ENCODE measurements at regions not wholly inside any gene's neighbourhood (a gene's known extent, or its start where the extent isn't known, plus 50 kb on each side); places are given as distances from the start of the nearest gene placed in this dataset.
A peak's percentile ranks its signal among the peaks of the same experiment; 100 is the strongest.
"Not testable (repeated sequence)": the region's sequence is repeated elsewhere in the genome, so short reads cannot be mapped to it uniquely, and the experiment has no call there.

- DNase-seq (ENCODE audit: low spot score), result no peak
These were observed 322.4 kb downstream of the TMEM167A start for GRCh38 chr5:82754759-82755158.

DNA sequence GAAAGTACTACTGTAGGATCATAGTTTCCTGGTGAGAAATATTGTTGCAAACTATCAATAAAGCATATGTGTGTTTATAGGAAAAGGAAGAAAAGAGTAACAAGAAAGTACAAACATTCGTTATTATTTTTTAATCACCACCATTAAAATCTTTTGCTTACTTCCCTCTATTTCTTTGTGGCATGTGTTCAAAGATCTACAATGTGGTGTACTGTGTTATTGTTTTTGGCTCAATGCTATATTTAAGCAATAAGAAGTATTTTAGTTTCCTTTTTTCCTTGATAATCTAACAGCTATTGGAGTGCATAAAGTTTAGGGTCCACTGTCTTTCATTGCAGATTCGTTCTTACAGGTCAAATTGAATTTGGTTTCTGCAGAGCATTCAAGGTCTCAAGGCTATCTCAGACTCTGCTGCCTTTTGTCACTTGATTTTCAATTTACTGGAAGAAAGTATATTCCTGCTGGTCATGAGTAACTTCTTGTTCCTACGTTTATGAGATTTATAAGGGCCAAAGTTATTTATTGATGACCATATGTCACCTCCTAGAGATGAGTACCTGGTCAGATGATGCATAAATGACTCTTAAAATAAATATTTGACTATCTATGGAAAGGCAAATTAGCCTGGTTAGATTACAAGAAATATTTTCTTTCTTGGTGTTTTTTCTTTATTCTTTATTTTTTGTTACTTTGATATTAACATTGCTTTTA lies 323.0 kb downstream of the TMEM167A start:
- no peak for DNase-seq (ENCODE audit: low spot score)

DNA sequence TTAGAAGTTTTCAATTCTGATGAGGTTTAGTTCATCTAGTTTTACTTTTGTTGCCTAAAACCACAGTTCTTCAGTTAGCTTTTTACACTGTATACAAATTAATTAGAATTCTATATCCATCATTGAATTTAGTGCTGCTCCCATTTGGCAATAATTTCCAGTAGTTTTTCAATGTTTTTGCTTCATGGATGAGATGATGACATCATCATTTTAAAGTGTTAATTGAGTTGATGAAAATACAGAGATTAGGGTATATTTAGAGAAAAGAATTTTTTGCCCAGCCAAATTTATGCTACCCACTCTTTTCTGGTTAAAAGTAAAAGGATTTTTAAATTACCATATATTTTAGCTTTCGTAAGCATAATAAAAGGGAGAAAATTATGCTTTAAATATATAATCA lies 323.8 kb downstream of the TMEM167A start:
- DNase-seq (ENCODE audit: low spot score), result no peak

DNA sequence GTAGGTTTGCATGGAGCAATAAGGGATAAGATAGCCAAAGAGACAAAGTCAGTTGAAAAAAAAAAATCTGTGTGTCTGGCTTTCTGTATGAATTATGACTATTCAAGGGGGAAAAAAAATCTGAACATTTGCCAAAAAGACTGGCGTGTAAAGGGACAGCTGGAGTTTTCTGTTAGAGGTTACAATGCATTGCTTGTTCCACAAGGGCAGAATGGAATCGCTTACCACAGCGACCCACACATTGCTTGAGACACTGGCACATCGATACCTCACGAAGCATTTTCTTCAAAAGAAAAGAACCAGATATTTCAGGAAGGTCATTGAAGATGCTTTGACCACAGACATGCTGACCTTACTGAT lies 327.8 kb downstream of the TMEM167A start:
- peak; percentile 82 for DNase-seq (ENCODE audit: low spot score)

DNA sequence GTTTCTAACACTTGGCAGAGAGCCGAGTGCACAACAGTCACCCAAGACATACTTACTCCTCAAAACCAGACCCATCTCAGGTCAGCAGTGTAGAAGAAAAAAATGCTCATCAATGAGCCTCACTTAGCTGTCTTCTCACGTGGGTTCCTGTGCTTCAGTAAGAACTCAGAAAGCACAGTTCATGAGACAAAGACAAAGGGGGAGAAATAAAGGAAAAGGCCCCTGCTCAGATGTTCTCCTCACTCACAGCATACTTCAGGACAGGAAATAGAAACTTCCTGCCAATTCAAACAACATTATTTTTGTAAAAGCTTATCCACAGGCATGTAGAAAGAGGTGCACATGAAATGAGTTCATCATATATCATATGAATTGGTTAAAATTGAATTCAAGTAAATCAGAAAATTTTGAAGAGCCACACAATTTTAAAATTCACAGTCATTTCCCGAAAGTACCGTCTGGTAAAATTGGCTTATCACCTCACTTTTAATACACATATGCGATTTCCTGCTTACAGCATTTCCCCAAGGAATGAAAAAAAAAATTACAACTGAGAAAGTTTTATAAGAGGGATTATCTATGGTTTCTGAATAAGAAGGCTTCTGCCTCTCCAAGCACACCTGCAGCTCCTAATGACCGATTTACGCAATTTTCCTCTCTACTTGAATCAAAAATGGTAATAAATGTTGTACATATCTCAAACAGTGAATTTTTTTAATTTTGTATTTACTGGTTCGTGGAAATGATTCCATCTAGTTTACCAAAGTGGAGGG lies 328.3 kb downstream of the TMEM167A start:
- DNase-seq (ENCODE audit: low spot score), result peak; percentile 5

GRCh38 chr5:82747986-82748385 lies 329.2 kb downstream of the TMEM167A start:
- DNase-seq (ENCODE audit: low spot score), result no peak

GRCh38 chr5:82745016-82745415 lies 332.2 kb downstream of the TMEM167A start:
- DNase-seq (ENCODE audit: low spot score), result no peak

DNA sequence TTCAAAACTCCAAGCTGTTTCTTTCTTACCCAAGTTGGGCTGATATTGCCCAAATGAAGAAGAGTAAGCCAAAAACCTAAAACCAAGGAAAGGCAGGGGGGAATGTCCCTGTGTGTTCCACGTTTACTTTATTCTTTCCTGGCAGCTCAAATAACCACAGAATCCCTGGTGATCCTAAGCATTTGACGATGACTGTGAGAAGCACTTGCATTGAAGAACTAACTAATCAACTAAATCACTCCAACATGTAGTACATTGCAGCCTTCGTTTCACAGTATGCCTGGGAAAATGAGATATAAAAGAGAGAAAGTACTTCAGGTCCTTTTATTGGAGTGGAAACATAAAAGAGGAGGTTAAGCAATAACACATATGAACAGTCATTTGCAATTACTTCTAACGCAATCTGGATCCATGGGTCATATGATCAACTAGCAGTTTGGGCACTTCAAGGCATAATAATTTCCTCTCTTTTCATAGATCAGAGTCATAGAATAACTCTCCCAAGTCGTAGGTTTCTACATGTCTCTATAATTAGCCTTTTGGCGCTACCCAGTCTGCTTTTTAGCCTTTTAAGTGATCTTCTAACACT lies 338.4 kb downstream of the TMEM167A start:
- DNase-seq (ENCODE audit: low spot score), result no peak

- no peak for DNase-seq (ENCODE audit: low spot score)
These were observed 341.9 kb downstream of the TMEM167A start for GRCh38 chr5:82735160-82735789.

DNA sequence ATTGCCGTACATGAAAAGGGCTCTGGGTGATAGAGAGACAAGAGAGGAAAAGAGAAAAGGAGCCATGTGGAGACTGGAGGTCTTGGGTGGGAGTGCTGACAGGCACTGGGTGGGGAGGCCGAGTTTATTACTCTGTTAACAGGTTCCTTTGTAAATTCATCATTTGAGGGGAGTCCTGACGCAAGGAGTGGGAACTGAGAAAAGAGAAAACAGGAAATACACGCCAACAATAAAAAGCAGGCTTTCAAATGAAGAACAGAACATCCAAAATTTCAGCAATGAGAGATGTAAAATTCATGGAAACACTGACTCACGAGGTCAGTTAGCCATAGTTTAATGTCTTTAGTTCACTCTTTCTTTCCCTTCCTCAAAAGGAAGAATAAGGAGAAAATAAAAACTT lies 342.8 kb downstream of the TMEM167A start:
- DNase-seq (ENCODE audit: low spot score), result no peak

DNA sequence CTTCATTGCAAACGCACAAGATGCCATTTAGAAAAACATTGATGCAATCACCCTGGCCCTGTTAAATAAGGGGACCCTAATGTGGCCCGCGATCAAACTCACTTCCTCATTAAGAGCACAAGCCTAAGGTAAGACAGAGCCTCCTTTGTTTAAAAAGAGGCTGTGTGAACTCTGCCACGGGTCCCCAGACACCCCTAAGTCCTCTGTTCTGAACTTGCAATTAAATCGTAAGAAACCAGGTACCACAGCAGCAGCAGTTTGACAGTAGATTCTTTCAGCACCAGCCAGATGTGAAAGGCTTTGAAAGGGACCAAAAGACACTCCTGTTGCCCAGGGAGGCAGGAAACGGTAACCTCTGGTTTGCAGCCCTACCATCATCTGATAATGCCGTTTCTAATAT lies 346.3 kb downstream of the TMEM167A start:
- no peak for DNase-seq (ENCODE audit: low spot score)

DNA sequence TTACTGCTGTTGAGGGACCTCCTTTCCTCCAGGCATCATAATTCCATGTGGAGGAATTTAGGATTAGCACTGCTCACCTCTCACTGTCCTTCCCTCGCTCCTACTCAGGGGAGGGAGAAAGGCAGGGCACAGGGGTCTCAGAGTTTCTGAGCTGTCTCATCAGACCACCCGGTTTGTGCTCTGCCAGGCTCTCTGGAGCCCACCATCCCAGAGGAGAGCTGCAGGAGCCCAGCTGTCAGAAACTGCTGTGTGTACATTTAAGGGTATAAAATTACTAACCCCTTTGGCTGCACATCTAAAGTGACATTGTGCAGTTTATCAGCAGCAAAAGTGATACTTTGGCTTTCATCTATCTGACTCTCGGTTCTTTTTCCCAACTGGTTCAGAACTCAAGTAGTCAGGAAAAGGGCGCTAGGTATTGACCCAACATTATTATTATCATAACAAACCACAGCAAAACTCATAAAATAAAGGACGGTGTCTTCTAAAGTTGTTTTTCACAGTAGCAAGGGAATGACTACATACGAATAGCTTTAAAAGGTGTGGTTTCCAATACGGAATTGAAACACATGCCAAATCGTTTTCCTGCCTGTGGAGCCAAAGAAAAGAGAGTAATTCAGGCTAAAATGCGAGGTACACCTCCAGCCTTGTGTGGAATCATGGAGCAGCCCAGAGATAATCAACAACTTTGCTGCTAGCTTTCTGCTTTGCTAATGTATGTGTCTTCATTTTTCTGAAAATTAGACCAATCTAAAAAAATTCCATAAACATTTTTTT lies 348.1 kb downstream of the TMEM167A start:
- no peak for DNase-seq (ENCODE audit: low spot score)

DNA sequence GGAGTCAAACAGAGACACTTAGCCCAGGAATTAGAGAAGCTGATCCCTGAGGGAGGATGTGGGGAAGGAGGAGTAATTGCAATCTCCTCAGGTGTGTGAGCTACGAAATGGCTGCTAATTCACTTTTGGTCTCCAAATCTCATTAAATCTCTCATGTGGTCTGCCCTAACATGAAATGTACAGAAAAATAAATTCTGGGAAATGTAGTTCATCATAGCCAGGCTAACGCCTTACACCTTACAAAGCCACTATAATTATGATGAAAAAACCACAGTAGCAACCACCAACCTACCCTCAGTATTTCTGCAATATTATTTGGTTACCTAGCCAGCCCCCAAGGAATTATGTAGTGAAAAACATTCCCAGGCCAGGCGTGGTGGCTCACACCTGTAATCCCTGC lies 354.0 kb downstream of the TMEM167A start:
- DNase-seq (ENCODE audit: low spot score), result no peak

DNA sequence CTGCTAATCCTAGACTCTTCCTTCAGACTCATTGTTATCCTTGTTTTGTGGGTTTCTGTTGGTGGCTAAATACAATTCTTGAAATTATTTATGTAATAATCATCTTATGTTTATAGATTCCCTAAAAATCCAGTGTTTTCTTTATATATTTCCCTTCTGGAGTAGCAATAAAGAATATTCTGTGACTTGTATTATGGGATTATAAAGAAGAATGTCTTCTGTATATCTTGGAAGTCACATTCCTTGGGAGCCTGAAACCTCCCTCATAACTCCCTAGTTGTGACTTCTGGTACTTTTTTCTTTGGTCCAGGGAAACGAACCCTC lies 356.1 kb downstream of the TMEM167A start:
- no peak for DNase-seq (ENCODE audit: low spot score)

DNA sequence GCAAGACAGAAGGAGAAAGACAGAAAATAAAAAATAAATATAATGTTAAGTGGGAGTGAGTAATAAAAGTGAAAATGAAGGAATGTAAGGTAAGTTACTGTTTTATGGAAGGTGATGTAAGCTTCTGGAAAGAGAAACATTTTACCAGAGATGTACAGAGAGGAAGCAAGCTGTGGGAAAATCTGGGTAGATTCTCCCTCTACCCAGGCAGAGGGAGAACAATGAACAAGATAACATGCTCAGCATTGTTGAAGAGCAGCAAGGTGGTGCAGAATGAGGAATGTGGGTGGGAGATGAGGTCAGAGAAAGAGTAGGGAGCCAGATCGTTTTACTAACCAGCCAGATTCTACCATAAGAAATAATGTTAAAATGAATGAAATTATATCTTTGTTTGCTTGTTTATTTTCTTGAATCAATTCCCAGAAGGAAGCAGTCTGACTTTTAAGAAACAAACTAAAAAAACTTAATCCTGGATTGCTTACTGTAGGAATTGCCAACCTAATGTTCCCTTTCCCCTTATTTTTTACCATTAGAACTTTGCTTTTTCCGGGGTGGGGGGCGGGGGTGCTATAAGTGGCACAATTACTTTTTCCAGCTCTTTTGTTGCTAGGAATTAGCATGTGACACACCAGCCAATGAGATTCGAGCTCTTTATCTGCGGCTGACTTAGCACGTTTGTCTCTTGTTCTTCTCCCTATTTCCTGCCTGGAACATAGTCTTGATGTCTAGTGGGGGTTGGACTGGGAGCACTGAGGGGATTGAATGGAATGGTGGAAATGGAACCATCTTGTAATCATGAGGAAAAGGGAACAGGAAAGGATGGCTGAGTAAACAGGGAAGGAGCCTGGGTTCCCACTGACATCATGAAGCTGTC lies 356.7 kb downstream of the TMEM167A start:
- DNase-seq (ENCODE audit: low spot score), result peak; percentile 5

DNA sequence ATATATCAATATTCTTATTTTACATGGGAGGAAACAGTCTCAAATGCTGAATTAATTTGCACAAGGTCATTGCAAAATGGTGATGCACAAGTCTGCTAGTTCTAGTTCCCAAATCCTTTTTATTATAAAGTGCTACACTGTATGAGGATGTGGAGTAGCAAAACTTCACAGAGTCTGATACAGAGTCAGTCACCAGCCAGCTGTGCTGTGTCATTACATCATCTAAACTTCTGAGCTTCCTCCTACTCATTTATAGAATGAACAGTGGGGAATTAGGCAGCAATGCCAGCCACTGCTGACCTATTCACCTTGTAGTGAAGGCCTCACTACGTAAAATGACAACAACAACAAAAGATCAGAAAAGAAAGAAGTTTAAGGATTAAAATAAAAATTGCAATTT lies 357.8 kb downstream of the TMEM167A start:
- DNase-seq (ENCODE audit: low spot score), result no peak

- DNase-seq (ENCODE audit: low spot score), result no peak
These were observed 359.5 kb downstream of the TMEM167A start for GRCh38 chr5:82717738-82718137.

GRCh38 chr5:82714732-82715131 lies 362.5 kb downstream of the TMEM167A start:
- DNase-seq (ENCODE audit: low spot score), result not testable (repeated sequence)

DNA sequence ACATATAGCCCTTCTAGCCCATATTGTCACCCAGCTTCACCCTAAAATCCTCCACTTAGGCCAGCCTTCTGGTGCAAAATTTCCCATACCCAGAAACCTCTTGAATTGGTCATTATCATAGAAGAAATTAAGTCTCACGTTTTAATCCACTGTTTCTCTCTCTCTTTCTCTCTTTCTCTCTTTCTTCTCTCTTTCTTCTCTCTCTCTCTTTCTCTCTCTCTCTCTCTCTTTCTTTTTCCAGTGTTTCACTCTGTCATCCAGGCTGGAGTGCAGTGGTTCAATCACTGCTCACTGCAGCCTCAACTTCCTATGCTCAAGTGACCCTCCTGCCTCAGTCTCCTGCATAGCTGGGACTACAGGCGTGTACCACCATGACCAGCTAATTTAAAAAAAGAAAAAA lies 363.4 kb downstream of the TMEM167A start:
- DNase-seq (ENCODE audit: low spot score), result no peak

- no peak for DNase-seq (ENCODE audit: low spot score)
These were observed 369.5 kb downstream of the TMEM167A start for GRCh38 chr5:82707741-82708140.

DNA sequence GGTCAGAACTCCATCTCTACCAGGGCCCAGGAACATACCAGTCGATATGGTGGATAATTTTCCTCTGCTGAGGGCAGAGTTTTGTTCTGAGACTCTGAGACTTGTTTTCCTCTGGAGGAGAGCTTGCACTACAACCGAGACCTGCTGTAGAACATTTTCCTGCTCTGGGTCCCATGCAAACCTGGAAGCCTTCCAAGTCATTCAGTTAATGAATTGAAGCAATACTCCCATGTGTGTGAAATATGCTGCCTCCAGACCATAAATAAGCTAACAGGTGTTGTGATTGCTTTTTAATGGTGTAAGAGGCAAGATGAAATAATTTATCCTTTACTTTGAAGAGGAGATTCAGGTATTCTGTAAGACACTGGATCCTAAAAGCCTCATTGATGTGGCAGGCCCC lies 372.8 kb downstream of the TMEM167A start:
- no peak for DNase-seq (ENCODE audit: low spot score)

All from Ammon's horn (tissue), 1 donor.